Astrocyte (in vitro differentiated cells and primary cell): ENCODE measurements at regions not wholly inside any gene's neighbourhood (a gene's known extent, or its start where the extent isn't known, plus 50 kb on each side); places are given as distances from the start of the nearest gene placed in this dataset.
"Not testable (repeated sequence)": the region's sequence is repeated elsewhere in the genome, so short reads cannot be mapped to it uniquely, and the experiment has no call there.

Source experiments
- DNase-seq: peaks from one replicate; pipeline ENCODE4 v3.0.0-alpha.2; 2010; ENCODE audit warnings: low read depth
- FAIRE-seq: peaks from 2 replicates; lab custom pipeline; 2011; peaks lifted over from hg19 to GRCh38; lab: Jason Lieb, UNC
- H2AFZ ChIP-seq: 2 replicates; pipeline ENCODE4 v1.6.0; 2012; ENCODE audit warnings: low read depth, low read length, inconsistent platforms
- H3K27ac ChIP-seq: 2 replicates; pipeline ENCODE4 v1.5.1; 2011; ENCODE audit warnings: low read depth, low read length, inconsistent platforms
- H3K27me3 ChIP-seq: 2 replicates; pipeline ENCODE4 v1.6.0; 2011; ENCODE audit warnings: low read length, inconsistent platforms; ENCODE audit not compliant: insufficient read depth
- H3K36me3 ChIP-seq: 2 replicates; pipeline ENCODE4 v1.5.1; 2011; ENCODE audit warnings: low read length, inconsistent platforms; ENCODE audit not compliant: insufficient read depth
- H3K4me1 ChIP-seq: 2 replicates; pipeline ENCODE4 v1.5.1; 2011; ENCODE audit warnings: low read length, inconsistent platforms; ENCODE audit not compliant: insufficient read depth
- H3K4me2 ChIP-seq: 2 replicates; pipeline ENCODE4 v1.6.0; 2012; ENCODE audit warnings: low read length, inconsistent platforms
- H3K4me3 ChIP-seq: 2 replicates; pipeline ENCODE4 v1.5.1; 2011; ENCODE audit warnings: low read depth, mild to moderate bottlenecking, low read length, inconsistent platforms; ENCODE audit not compliant: insufficient read depth
- H3K79me2 ChIP-seq: 2 replicates; pipeline ENCODE4 v1.6.0; 2012; ENCODE audit warnings: mild to moderate bottlenecking, low read length, inconsistent platforms; ENCODE audit not compliant: insufficient read depth
- H3K9ac ChIP-seq: 2 replicates; pipeline ENCODE4 v1.6.0; 2012; ENCODE audit warnings: mild to moderate bottlenecking, low read length, inconsistent platforms
- H3K9me3 ChIP-seq: 2 replicates; pipeline ENCODE4 v1.5.1; 2012; ENCODE audit warnings: low read depth, mild to moderate bottlenecking, low read length, inconsistent platforms; ENCODE audit not compliant: insufficient read depth
- H4K20me1 ChIP-seq: 2 replicates; pipeline ENCODE4 v1.6.0; 2012; ENCODE audit warnings: low read length, inconsistent platforms; ENCODE audit not compliant: insufficient read depth
- H3K27ac Mint-ChIP-seq: one replicate; pipeline ENCODE4 v1.8.0; 2021; ENCODE audit warnings: mild to moderate bottlenecking, mixed read lengths; ENCODE audit not compliant: unreplicated experiment
- H3K27me3 Mint-ChIP-seq: one replicate; pipeline ENCODE4 v1.8.0; 2021; ENCODE audit warnings: low read depth, mixed read lengths; ENCODE audit not compliant: unreplicated experiment
- H3K36me3 Mint-ChIP-seq: one replicate; pipeline ENCODE4 v1.8.0; 2021; ENCODE audit warnings: low read depth, mixed read lengths; ENCODE audit not compliant: unreplicated experiment
- H3K4me1 Mint-ChIP-seq: one replicate; pipeline ENCODE4 v1.8.0; 2021; ENCODE audit warnings: low read depth, mixed read lengths; ENCODE audit not compliant: unreplicated experiment
- H3K4me3 Mint-ChIP-seq: one replicate; pipeline ENCODE4 v1.8.0; 2021; ENCODE audit warnings: mild to moderate bottlenecking, moderate library complexity, mixed read lengths; ENCODE audit not compliant: unreplicated experiment
- H3K9me3 Mint-ChIP-seq: one replicate; pipeline ENCODE4 v1.8.0; 2021; ENCODE audit warnings: mild to moderate bottlenecking, mixed read lengths; ENCODE audit not compliant: unreplicated experiment
- CTCF ChIP-seq: IDR thresholded peaks from 2 replicates; pipeline ENCODE4 v1.5.1; 2011; ENCODE audit warnings: low read depth, mild to moderate bottlenecking, inconsistent platforms, low read length, moderate library complexity; ENCODE audit not compliant: insufficient read depth
- EZH2 ChIP-seq: IDR thresholded peaks from 2 replicates; pipeline ENCODE4 v1.6.1; 2012; ENCODE audit warnings: mild to moderate bottlenecking, low read length, inconsistent platforms; ENCODE audit not compliant: insufficient read depth

GRCh38 chr3:36065321-36065720 is 315.0 kb upstream of the STAC start:
- Histone ChIP-seq H3K36me3 (no peaks in the 10 kb centered on the region), H3K27ac (no peak overlapping the region), H3K4me2 (no peak overlapping the region), H4K20me1 (no peaks in the 10 kb centered on the region), H3K4me1 (no peaks in the 10 kb centered on the region), H3K9ac (no peak overlapping the region), H3K27me3 (no peaks in the 10 kb centered on the region), H3K9me3 (no peaks in the 10 kb centered on the region), H3K4me3 (no peak overlapping the region), H2AFZ (no peak overlapping the region), H3K79me2 (no peaks in the 10 kb centered on the region)
- no peaks in the 10 kb centered on the region for H3K36me3 Mint-ChIP-seq
- H3K4me1 Mint-ChIP-seq, result no peaks in the 10 kb centered on the region
- no peak overlapping the region for H3K27ac Mint-ChIP-seq
- no peaks in the 10 kb centered on the region for H3K27me3 Mint-ChIP-seq
- no peaks in the 10 kb centered on the region for H3K9me3 Mint-ChIP-seq
- no peak overlapping the region for H3K4me3 Mint-ChIP-seq
- TF ChIP-seq EZH2, result no peak
- TF ChIP-seq CTCF, result no peak
- no peak for FAIRE-seq
- peak; percentile 12 for DNase-seq

- Mint-ChIP-seq H3K4me3 (no peak overlapping the region), H3K4me1 (no peaks in the 10 kb centered on the region), H3K27me3 (no peaks in the 10 kb centered on the region), H3K36me3 (no peaks in the 10 kb centered on the region), H3K9me3 (no peaks in the 10 kb centered on the region), H3K27ac (no peak overlapping the region)
- no peaks in the 10 kb centered on the region for H3K27me3 ChIP-seq
- no peaks in the 10 kb centered on the region for H3K79me2 ChIP-seq
- no peak overlapping the region for H3K27ac ChIP-seq
- no peak for FAIRE-seq
- H4K20me1 ChIP-seq, result no peaks in the 10 kb centered on the region
- no peaks in the 10 kb centered on the region for H3K9me3 ChIP-seq
- no peak overlapping the region for H3K4me3 ChIP-seq
- no peak overlapping the region for H2AFZ ChIP-seq
- no peaks in the 10 kb centered on the region for H3K4me1 ChIP-seq
- no peak overlapping the region for H3K4me2 ChIP-seq
- H3K36me3 ChIP-seq, result no peaks in the 10 kb centered on the region
- no peak overlapping the region for H3K9ac ChIP-seq
- TF ChIP-seq EZH2, result no peak
- TF ChIP-seq CTCF, result no peak
- peak; percentile 10 for DNase-seq
Observed at GRCh38 chr3:36075491-36075890, 304.8 kb upstream of the STAC start.

GRCh38 chr3:36077320-36077719 is 303.0 kb upstream of the STAC start:
- Histone ChIP-seq H3K27ac (no peak overlapping the region), H4K20me1 (no peaks in the 10 kb centered on the region), H3K4me1 (no peaks in the 10 kb centered on the region), H3K4me2 (no peak overlapping the region), H3K9me3 (no peaks in the 10 kb centered on the region), H3K4me3 (no peak overlapping the region), H3K79me2 (no peaks in the 10 kb centered on the region), H2AFZ (no peak overlapping the region), H3K27me3 (no peaks in the 10 kb centered on the region), H3K36me3 (no peaks in the 10 kb centered on the region), H3K9ac (no peak overlapping the region)
- Mint-ChIP-seq H3K27me3 (no peaks in the 10 kb centered on the region), H3K27ac (no peak overlapping the region), H3K36me3 (no peaks in the 10 kb centered on the region), H3K4me1 (no peaks in the 10 kb centered on the region), H3K9me3 (no peaks in the 10 kb centered on the region), H3K4me3 (no peak overlapping the region)
- no peak for FAIRE-seq
- DNase-seq, result no peak
- TF ChIP-seq CTCF (no peak), EZH2 (no peak)

- H3K9me3 Mint-ChIP-seq, result not testable (repeated sequence)
Observed at GRCh38 chr3:36082958-36083357, 297.3 kb upstream of the STAC start.

More at GRCh38 chr3:36082958-36083357, 297.3 kb upstream of the STAC start:
- not testable (repeated sequence) for DNase-seq, H3K27me3 Mint-ChIP-seq, H3K79me2 ChIP-seq, H3K9me3 ChIP-seq, H3K9ac ChIP-seq, H3K36me3 ChIP-seq, H3K4me3 Mint-ChIP-seq, H3K4me2 ChIP-seq, H3K4me1 ChIP-seq, H3K27ac Mint-ChIP-seq, H3K4me1 Mint-ChIP-seq, H2AFZ ChIP-seq, H3K36me3 Mint-ChIP-seq, H3K4me3 ChIP-seq, H3K27me3 ChIP-seq, H4K20me1 ChIP-seq, FAIRE-seq, H3K27ac ChIP-seq
